ENCODE measurements at regions not wholly inside any gene's neighbourhood (a gene's known extent, or its start where the extent isn't known, plus 50 kb on each side); places are given as distances from the start of the nearest gene placed in this dataset.
"Not testable (repeated sequence)": the region's sequence is repeated elsewhere in the genome, so short reads cannot be mapped to it uniquely, and the experiment has no call there.

GRCh38 chr19:34574704-34575103, 93.1 kb downstream of the WTIP start:
- DNase-seq, result no peak

DNA sequence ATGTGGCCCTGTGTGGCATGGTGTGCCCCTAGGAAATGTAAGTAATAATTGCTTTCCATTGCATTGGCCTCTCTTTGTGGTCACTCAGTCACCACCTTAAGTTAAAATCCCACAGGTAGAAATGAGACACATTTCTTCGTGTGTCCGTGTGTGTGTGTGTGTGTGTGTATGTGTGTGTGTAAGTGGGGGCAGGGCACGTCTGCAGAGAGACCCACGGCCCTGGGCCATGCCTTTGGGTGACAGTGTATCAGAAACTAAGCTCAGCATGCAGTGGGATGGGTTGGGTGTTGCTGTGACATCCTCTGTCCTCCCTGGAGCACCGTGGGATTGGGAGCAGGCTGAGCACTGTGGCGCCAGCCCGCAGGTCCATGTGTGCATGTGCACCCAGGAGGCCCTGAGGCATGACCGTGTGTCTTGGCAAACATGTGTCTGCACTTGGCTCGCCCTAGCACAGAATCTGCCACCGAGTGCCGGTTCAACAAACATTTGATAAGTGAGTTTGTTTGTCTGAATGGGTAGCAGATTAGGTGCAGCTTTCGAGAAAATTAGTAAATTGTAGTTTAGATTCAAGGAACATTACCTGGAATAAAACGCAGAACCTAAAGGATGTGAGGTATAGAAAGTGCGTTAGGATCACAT, 91.8 kb downstream of the WTIP start:
- no peak for DNase-seq

DNA sequence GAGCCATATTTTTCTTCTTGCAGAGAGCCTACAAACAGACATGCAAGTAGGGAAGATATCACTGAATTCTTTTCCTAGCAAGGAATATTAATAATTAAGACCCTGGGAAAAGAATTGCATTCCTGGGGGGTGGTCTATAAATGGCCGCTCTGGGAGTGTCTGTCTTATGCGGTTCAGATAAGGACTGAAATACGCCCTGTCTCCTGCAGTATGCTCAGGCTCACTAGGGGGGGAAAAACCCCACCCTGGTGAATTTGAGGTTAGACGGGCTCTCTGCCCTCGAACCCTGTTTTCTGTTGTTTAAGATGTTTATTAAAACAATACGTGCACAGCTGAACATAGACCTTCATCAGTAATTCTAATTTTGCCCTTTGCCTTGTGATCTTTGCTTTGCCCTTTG, 88.6 kb downstream of the WTIP start:
- not testable (repeated sequence) for DNase-seq

DNA sequence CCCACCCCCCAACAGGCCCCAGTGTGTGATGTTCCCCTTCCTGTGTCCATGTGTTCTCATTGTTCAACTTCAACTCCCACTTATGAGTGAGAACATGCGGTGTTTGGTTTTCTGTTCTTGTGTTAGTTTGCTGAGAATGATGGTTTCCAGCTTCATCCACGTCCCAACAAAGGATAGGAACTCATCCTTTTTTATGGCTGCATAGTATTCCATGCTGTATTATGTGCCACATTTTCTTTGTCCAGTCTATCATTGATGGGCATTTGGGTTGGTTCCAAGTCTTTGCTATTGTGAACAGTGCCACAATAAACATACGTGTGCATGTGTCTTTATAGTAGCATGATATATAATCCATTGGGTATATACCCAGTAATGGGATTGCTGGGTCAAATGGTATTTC, 80.8 kb downstream of the WTIP start:
- DNase-seq, result not testable (repeated sequence)

Data from 8988T (cell line).